ENCODE measurements at regions not wholly inside any gene's neighbourhood (a gene's known extent, or its start where the extent isn't known, plus 50 kb on each side); places are given as distances from the start of the nearest gene placed in this dataset.

GRCh38 chr16:22618842-22619241 lies 108.2 kb downstream of the NPIPB5 start:
- no peak for TF ChIP-seq CTCF (IDR thresholded peaks at IDR 0.05)
- TF ChIP-seq POLR2A (IDR thresholded peaks at IDR 0.05) = no peak
